Activated CD4-positive, alpha-beta T cell treated with anti-CD3 and anti-CD28 coated beads, Interleukin-2, amount 10 ng/mL, durations not matched to agents 7 days and 5 days (primary cell): ENCODE measurements at regions not wholly inside any gene's neighbourhood (a gene's known extent, or its start where the extent isn't known, plus 50 kb on each side); places are given as distances from the start of the nearest gene placed in this dataset.

ENCODE experiments used
- CTCF ChIA-PET: fragments of 350-600 bp; sonication (Branson Sonifier 250); formaldehyde crosslinking; loops from one replicate; lab custom pipeline; 2021; ENCODE audit warnings: antibody characterized with exemption; lab: Charles Lee
- POLR2A ChIA-PET: fragments of 350-600 bp; sonication (Branson Sonifier 250); formaldehyde crosslinking; loops from one replicate; lab custom pipeline; 2021; ENCODE audit warnings: antibody characterized with exemption; lab: Charles Lee
- DNase-seq: peaks from one replicate; pipeline ENCODE4 v3.0.0-alpha.2; 2020
- H3K27ac Mint-ChIP-seq: one replicate; pipeline ENCODE4 v1.8.0; 2021; ENCODE audit warnings: mild to moderate bottlenecking, moderate library complexity, mixed read lengths
- H3K27me3 Mint-ChIP-seq: one replicate; pipeline ENCODE4 v1.8.0; 2021; ENCODE audit warnings: mixed read lengths
- H3K36me3 Mint-ChIP-seq: one replicate; pipeline ENCODE4 v1.8.0; 2021; ENCODE audit warnings: low read depth, mixed read lengths
- H3K4me1 Mint-ChIP-seq: one replicate; pipeline ENCODE4 v1.8.0; 2021; ENCODE audit warnings: mixed read lengths
- H3K4me3 Mint-ChIP-seq: one replicate; pipeline ENCODE4 v1.8.0; 2021; ENCODE audit warnings: mild to moderate bottlenecking, moderate library complexity, mixed read lengths
- H3K9me3 Mint-ChIP-seq: one replicate; pipeline ENCODE4 v1.8.0; 2021; ENCODE audit warnings: mixed read lengths

DNA sequence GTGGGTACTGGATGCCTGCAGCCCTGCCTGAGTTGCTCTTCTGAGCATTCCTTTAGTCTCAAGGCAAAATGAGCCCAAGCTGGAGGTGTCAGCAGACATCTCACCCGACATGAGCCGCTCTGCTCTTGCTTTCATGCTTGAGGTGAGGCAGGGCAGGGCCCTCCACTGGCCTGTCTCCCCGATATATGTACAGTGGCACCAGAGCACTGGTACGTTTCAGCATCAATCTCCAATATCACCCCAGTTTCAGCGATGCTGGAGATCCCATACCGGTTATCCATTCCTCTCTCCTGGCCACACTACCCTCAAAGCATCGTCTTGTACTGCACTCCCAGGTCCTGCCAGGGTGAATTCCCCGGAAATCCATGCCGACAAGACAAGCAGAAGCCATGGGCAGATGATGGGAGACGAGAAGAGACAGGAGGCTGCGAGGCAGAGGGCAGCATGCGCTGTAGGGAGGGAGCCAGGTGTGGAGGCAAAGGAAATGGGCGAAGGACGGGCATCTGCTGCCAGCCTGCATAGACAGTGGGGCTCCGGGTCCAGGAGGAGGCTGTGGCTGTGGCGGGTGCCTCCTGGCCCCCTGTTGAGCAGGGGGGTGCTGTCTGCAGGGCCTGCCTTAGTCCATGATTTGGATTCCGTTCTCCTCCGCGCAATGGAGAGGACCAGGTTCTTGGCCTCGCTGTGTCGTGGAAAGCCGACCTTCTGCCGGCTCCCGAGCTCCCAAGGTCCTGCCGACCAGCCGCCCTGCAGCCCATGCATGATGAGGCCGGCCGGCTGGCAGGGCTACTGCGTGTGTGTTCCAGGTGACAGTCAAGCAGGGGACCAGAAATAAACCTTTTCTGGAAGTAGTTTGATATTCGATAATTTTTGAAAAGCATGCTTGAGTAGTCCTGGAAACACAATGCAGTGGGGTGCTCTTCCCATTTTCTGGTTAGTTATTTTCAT is 152.2 kb upstream of the IRX2 start:
- CTCF ChIA-PET = no interaction called here
- no peak overlapping the region for H3K27ac Mint-ChIP-seq
- no peak for DNase-seq
- H3K9me3 Mint-ChIP-seq = peaks cover 8% of the 10 kb centered on the region
- H3K4me1 Mint-ChIP-seq = no peaks in the 10 kb centered on the region
- H3K4me3 Mint-ChIP-seq = no peak overlapping the region
- no peaks in the 10 kb centered on the region for H3K27me3 Mint-ChIP-seq
- POLR2A ChIA-PET = no interaction called here
- no peaks in the 10 kb centered on the region for H3K36me3 Mint-ChIP-seq

DNA sequence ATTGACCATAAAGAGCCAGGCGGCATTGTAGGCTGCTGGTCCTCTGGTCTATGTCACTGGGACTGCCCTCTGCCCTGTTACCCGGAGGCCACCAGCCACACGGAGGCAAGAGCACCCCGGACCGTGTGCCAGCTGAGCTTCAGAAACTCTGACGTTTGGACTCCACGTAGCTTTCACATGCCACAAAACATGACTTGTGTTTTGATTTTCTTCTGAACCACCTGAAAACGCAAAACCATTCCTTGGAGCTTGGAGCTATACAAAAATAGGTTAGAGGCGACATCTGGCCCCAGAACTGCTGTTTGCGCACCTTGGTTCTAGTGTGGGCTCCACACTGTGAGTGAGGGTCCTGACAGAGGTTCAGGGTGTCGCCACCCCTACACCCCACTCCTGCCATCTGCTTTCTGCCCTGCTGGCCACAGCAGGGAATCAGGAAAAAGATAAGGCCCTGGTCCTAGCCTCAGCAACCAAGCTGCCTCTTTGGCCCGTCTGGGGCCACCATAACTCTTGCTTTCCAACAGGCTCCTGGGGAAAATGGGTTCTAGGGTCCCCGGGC is 151.3 kb upstream of the IRX2 start:
- peaks cover 8% of the 10 kb centered on the region for H3K9me3 Mint-ChIP-seq
- H3K4me1 Mint-ChIP-seq = no peaks in the 10 kb centered on the region
- no peaks in the 10 kb centered on the region for H3K27me3 Mint-ChIP-seq
- no peaks in the 10 kb centered on the region for H3K36me3 Mint-ChIP-seq
- H3K27ac Mint-ChIP-seq = no peak overlapping the region
- no peak for DNase-seq
- no peak overlapping the region for H3K4me3 Mint-ChIP-seq
- ChIA-PET POLR2A (no interaction called here), CTCF (no interaction called here)

DNA sequence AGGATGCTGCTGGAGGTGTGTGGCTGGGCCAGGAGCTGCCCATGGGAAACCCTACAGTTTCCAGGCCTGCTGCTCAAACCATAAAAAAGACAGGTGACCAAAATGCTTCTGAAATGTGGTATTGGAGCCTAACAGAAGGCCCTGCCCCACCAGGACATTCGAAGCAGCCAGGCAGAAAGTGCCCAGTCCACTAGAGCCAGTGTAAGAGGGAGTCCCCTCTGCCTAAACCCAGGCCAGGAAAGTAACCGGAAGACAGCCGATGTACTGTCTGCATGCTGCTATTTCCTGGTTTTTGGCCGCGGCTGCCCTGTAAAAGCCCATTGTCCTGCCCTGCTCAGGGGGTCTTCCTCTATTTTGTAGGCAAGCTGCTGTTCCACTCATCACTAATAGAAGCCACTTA is 150.7 kb upstream of the IRX2 start:
- no peak overlapping the region for H3K4me3 Mint-ChIP-seq
- H3K36me3 Mint-ChIP-seq = no peaks in the 10 kb centered on the region
- H3K27me3 Mint-ChIP-seq = no peaks in the 10 kb centered on the region
- H3K4me1 Mint-ChIP-seq = no peaks in the 10 kb centered on the region
- ChIA-PET POLR2A (no interaction called here), CTCF (no interaction called here)
- no peak for DNase-seq
- H3K9me3 Mint-ChIP-seq = peaks cover 8% of the 10 kb centered on the region
- no peak overlapping the region for H3K27ac Mint-ChIP-seq

DNA sequence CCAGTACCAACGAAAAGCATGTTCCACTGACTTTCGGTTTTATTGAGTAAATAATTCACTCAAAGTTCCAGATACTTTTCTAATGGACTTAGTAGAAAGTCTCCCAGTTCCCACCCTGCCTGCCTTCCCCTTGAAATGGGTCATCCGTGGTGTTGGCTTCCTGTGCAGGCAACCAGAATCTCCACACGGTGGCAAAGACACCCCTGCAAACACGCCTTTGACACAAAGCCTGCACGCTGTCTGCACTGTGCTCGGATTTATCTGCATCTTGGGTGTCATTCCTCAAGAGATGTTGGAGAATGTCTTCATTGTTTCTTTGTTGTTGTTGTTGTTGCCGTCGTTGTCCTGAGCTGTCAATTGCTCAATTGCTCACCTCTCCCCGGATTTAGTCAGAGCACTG is 150.0 kb upstream of the IRX2 start:
- Mint-ChIP-seq H3K27me3 (no peaks in the 10 kb centered on the region), H3K36me3 (no peaks in the 10 kb centered on the region), H3K9me3 (peaks cover 8% of the 10 kb centered on the region), H3K4me1 (no peaks in the 10 kb centered on the region), H3K4me3 (no peak overlapping the region), H3K27ac (no peak overlapping the region)
- DNase-seq = no peak
- ChIA-PET POLR2A (no interaction called here), CTCF (no interaction called here)

DNA sequence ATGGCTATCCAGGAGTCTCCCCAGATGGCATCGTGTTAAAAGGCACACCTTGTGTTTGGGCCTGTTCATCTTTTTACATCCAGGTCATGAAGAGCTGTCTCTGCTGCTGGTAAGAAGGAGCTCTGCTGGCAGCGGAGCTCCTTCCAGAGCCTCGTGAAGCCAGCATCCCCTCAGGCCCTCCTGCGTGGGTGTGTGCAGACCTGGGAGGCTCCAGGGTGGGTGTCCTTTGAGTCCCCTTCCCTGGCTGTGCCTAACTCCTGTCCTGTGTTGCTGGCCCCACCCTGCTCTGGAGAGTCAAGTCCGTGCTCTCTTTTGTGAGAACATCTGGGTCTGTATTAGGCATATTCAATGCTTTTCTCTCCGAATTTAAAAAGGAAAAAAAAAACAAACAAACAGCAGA is 149.6 kb upstream of the IRX2 start:
- CTCF ChIA-PET = no interaction called here
- H3K27me3 Mint-ChIP-seq = no peaks in the 10 kb centered on the region

DNA sequence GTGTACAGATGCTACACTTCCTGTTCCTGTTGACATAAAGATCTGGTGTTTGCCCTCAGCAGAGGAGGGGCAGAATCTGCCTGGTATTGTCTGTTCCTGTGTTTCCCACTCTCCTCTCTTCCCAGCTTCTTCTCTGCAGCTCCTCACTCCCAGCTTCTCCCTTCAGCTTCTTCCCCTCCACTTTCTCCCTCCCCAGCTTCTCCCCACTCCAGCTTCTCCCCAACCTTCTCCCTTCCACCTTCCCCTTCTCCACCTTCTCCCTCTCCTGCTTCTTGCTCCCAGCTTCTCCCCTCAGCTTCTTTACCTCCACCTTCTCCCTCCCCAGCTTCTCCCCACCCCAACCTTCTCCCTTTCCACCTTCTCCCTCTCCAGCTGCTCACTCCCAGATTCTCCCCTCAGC is 148.9 kb upstream of the IRX2 start:
- H3K36me3 Mint-ChIP-seq = no peaks in the 10 kb centered on the region
- H3K27me3 Mint-ChIP-seq = no peaks in the 10 kb centered on the region
- peaks cover 5% of the 10 kb centered on the region for H3K9me3 Mint-ChIP-seq
- ChIA-PET CTCF (no interaction called here), POLR2A (no interaction called here)
- DNase-seq = no peak
- no peak overlapping the region for H3K27ac Mint-ChIP-seq
- H3K4me1 Mint-ChIP-seq = no peaks in the 10 kb centered on the region
- no peak overlapping the region for H3K4me3 Mint-ChIP-seq

More for the DNA sequence above, 149.6 kb upstream of the IRX2 start:
- POLR2A ChIA-PET = no interaction called here
- DNase-seq = no peak
- no peaks in the 10 kb centered on the region for H3K36me3 Mint-ChIP-seq
- no peak overlapping the region for H3K4me3 Mint-ChIP-seq
- no peaks in the 10 kb centered on the region for H3K4me1 Mint-ChIP-seq
- H3K9me3 Mint-ChIP-seq = peaks cover 6% of the 10 kb centered on the region
- H3K27ac Mint-ChIP-seq = no peak overlapping the region

DNA sequence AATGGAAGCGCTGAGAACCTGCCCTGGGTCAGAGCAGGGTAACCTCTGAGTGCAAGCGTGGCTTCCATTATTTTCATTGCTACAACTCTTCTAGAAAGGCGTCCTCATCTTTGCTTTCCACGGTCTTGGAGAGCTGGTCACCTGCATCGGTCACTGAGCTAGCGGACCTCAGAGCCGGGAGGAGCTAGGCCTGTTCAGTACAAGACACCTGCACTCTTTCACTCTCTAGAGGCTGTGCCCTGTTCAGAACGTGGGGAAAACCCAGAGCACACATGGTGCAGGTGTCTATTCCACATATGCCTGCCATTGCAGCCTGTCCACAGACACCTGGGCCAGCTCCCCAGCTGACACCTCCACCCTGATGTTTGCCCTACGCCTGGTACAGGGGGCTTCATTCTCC is 147.8 kb upstream of the IRX2 start:
- H3K4me3 Mint-ChIP-seq = no peak overlapping the region
- no peak overlapping the region for H3K27ac Mint-ChIP-seq
- H3K36me3 Mint-ChIP-seq = no peaks in the 10 kb centered on the region
- DNase-seq = no peak
- ChIA-PET POLR2A (no interaction called here), CTCF (no interaction called here)
- H3K9me3 Mint-ChIP-seq = peaks cover 5% of the 10 kb centered on the region
- H3K4me1 Mint-ChIP-seq = no peaks in the 10 kb centered on the region
- H3K27me3 Mint-ChIP-seq = no peaks in the 10 kb centered on the region

DNA sequence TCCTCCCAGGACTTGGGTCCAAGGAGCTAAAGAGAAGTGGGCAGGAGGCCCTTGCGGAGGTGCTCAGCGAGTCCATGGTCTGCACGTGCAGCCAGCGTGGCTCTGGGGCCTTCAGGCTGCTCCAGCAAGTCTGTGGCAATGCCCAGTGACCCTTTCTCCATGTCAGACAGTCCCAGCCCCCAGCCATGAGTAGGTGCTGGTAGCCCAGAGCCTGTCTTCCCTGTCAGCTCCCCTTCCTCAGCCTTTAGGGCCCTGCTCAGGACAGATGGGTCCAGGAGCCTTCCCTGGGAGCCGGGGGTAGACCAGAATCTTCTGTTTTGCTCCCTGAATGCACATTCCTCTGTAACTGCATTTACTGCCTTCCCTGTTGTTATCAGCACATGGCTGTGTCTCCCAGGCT is 147.2 kb upstream of the IRX2 start:
- H3K27ac Mint-ChIP-seq = no peak overlapping the region
- no peaks in the 10 kb centered on the region for H3K27me3 Mint-ChIP-seq
- no peaks in the 10 kb centered on the region for H3K36me3 Mint-ChIP-seq
- CTCF ChIA-PET = no interaction called here
- DNase-seq = no peak
- no peaks in the 10 kb centered on the region for H3K4me1 Mint-ChIP-seq
- POLR2A ChIA-PET = no interaction called here
- no peak overlapping the region for H3K4me3 Mint-ChIP-seq
- peaks cover 5% of the 10 kb centered on the region for H3K9me3 Mint-ChIP-seq

DNA sequence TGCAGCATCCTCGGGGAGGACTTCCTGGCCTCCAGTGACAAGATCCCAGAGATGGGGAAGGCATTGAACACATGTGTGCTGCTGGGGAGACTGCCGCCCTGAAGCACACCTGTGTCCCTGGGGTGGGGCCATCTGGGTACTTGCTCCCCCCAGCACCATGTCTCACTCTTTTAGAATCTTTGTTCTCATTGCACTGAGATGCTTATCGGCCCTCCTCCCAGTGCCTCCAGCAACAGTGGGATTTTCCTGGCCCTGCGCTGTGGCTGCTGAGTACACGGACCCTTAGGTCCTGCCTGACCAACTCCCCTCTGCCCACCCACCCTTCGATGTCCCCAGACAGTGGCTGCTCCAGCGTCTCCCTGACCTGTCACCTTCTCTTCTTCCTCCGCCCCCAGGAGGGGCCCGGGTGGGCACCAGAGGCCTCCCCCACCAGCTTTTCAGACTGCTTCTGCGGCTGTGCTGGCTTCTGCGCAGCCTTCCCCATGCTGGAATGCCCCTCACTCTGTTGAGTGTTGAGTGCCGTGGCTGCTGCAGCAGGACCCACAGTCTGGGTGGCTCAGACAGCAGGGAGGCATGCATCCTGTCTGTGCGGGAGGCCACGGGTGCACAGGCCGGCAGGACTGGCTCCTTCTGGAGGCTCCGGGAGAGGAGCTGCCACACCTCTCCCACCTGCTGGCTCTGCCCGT is 145.9 kb upstream of the IRX2 start:
- ChIA-PET POLR2A (no interaction called here), CTCF (no interaction called here)
- no peaks in the 10 kb centered on the region for H3K36me3 Mint-ChIP-seq
- no peak overlapping the region for H3K27ac Mint-ChIP-seq
- no peak overlapping the region for H3K4me3 Mint-ChIP-seq
- H3K4me1 Mint-ChIP-seq = no peaks in the 10 kb centered on the region
- peaks cover 5% of the 10 kb centered on the region for H3K9me3 Mint-ChIP-seq
- DNase-seq = no peak
- H3K27me3 Mint-ChIP-seq = no peaks in the 10 kb centered on the region

DNA sequence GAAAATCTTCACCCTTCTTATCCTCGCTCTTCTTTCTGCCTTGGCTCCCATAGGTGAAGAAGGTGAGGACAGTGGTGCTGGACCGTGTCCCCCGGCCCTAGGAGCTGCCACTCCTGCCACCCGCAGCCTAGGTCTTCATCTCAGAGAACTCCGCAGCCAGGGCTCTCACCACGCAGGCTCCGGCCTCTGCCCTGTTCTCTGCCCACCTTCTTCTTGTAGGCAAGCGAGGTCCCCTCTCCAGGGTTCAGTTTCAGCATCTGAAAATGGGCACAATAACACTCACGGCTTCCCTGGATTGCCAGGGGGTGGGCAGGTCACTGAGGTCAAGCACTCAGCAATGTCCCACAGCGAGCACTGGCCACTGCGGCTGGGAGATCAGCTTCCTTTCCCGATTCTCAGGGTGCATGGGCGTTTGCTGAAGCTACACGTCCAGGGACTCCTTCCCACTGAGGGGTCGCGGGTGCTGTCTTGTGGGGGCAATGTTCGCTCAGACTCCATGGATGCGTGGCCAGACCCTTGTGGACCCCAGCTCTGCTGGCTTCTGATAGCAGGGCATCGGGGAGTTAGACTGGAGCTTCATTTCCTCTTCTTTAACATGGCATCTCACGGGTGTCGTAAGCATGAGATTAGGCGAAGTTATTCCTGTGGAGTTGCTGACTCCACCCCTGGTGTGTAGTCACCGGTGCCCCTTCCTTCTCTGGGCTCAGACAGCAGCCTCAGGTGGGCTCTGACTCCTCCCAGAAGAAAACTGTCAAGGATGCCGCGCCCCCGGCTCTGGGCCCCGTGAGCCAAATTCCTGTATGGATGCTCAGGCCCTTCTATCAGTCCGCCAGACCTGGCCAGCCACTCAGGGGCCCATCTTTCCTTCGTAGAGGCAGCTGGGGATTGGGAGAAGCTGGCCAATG is 145.1 kb upstream of the IRX2 start:
- ChIA-PET CTCF (no interaction called here), POLR2A (no interaction called here)
- H3K4me1 Mint-ChIP-seq = no peaks in the 10 kb centered on the region
- H3K4me3 Mint-ChIP-seq = no peak overlapping the region
- H3K36me3 Mint-ChIP-seq = no peaks in the 10 kb centered on the region
- peaks cover 2% of the 10 kb centered on the region for H3K9me3 Mint-ChIP-seq
- no peaks in the 10 kb centered on the region for H3K27me3 Mint-ChIP-seq
- DNase-seq = no peak
- H3K27ac Mint-ChIP-seq = no peak overlapping the region

DNA sequence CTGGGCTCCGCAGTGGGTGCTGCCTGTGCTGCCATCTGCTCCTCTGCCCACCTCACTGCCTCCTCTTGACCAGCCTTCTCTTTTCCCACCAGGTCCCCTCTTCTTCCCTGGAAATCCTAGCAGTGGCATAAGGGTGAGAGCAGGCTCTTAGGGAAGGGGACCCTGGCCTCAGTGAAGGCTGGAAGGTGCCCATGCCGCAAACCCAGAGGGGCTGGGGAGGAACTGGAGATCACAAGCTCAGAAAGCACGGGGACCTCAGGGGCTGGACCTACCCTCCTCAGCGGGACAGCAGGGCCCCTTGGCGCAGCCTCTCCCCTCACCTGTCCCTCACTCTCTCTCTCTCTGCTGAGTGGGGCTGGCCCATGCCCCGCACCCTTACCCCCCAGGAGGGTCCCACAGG is 144.4 kb upstream of the IRX2 start:
- no peaks in the 10 kb centered on the region for H3K4me1 Mint-ChIP-seq
- DNase-seq = no peak

DNA sequence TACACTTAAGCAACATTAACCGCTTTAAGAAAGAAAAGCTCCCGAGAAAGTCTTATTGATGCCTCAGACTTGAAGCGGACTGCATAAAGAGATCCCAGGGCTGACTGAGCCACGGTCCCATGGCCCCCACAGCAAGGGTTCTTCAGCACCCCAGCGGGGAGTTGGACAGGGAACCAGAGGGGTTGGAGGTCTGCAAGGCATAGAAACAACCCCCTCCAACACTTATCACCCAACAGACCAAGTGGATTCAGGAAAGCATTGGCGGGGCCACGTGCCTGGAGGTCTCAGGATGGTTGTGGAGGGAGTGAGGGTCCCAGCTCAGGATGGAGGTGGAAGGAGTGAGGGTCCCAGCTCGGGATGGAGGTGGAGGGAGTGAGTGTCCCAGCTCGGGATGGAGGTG is 143.7 kb upstream of the IRX2 start:
- Mint-ChIP-seq H3K4me3 (no peak overlapping the region), H3K36me3 (no peaks in the 10 kb centered on the region), H3K4me1 (no peaks in the 10 kb centered on the region), H3K27ac (no peak overlapping the region), H3K27me3 (no peaks in the 10 kb centered on the region), H3K9me3 (peaks cover 4% of the 10 kb centered on the region)
- DNase-seq = no peak
- ChIA-PET POLR2A (no interaction called here), CTCF (no interaction called here)

More for the DNA sequence above, 144.4 kb upstream of the IRX2 start:
- no peaks in the 10 kb centered on the region for H3K36me3 Mint-ChIP-seq
- no peak overlapping the region for H3K27ac Mint-ChIP-seq
- H3K27me3 Mint-ChIP-seq = no peaks in the 10 kb centered on the region
- H3K4me3 Mint-ChIP-seq = no peak overlapping the region
- H3K9me3 Mint-ChIP-seq = no peaks in the 10 kb centered on the region
- CTCF ChIA-PET = no interaction called here
- POLR2A ChIA-PET = no interaction called here

DNA sequence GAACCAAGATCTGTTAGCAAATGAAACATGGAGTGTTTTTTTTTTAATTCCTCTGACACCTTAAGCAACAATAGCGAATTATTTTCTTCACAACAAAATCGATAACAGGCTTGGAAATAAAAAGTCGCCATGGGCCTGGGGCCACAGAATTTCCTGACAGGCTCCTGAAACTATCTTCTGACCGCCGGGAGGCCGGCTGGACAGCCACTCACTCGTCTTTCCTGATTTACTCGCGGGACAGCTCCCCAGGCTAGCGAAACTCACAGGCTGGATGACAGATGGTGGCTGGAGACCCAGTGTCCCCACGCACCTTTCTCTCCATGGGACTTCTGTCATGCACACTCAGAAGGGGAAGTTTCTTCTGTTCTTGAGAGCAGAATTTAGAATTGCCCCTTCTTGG is 143.3 kb upstream of the IRX2 start:
- no peaks in the 10 kb centered on the region for H3K36me3 Mint-ChIP-seq
- DNase-seq = no peak
- no peak overlapping the region for H3K27ac Mint-ChIP-seq
- peaks cover 4% of the 10 kb centered on the region for H3K9me3 Mint-ChIP-seq
- ChIA-PET CTCF (no interaction called here), POLR2A (no interaction called here)
- no peaks in the 10 kb centered on the region for H3K27me3 Mint-ChIP-seq
- H3K4me1 Mint-ChIP-seq = no peaks in the 10 kb centered on the region
- no peak overlapping the region for H3K4me3 Mint-ChIP-seq
